PC-3 (cell line): ENCODE measurements at regions not wholly inside any gene's neighbourhood (a gene's known extent, or its start where the extent isn't known, plus 50 kb on each side); places are given as distances from the start of the nearest gene placed in this dataset.

Source experiments
- CTCF ChIP-seq: fragments of 300-600 bp; sonication (generic); conservative IDR thresholded peaks from 2 replicates; pipeline ENCODE4 v1.5.1; 2017; ENCODE audit warnings: antibody characterized with exemption, low read depth, mild to moderate bottlenecking, low read length
- EZH2 ChIP-seq: fragments of 300-600 bp; sonication (generic); IDR thresholded peaks from one replicate; pipeline ENCODE4 v1.6.1; 2017; ENCODE audit warnings: antibody characterized with exemption, mild to moderate bottlenecking, low read length; ENCODE audit not compliant: unreplicated experiment

GRCh38 chr10:91709394-91709798 is 76.5 kb upstream of the PPP1R3C start:
- TF ChIP-seq CTCF (no peak), EZH2 (no peak)
